ENCODE measurements at regions not wholly inside any gene's neighbourhood (a gene's known extent, or its start where the extent isn't known, plus 50 kb on each side); places are given as distances from the start of the nearest gene placed in this dataset.
"Not testable (repeated sequence)": the region's sequence is repeated elsewhere in the genome, so short reads cannot be mapped to it uniquely, and the experiment has no call there.

DNA sequence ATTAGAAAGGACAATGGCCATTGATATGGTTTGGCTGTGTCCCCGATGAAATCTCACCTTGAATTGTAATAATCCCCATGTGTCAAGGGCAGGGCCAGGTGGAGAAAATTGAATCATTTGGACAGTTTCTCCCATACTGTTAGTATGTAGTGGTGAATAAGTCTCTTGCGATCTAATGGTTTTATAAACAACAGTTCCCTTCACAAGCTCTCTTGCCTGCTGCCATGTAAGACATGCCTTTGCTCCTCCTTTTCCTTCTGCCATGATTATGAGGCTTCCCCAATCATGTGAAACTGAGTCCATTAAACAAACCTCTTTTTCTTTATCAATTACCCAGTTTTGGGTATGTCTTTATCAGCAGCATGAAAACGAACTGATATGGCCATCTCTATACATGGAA, 302.7 kb downstream of the SFMBT2 start:
- no peak for DNase-seq

DNA sequence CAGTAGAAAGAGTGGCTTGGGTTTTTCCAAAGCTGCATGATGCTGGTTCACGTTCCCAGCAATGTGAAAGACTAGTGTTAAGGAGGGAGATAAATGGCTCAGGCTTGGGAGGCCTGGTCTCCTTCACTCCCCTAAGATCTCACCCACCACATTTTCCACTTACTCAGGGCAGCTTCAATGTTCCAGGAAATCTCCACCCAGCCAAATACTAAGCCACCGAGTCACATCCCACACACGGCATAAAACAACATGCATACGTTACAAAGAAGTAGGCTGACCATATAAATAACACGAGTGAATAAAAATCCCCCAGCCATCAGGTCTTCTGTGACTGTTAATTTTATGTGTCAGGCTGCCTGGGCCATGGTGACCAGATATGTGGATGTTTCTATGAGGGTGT, 303.5 kb downstream of the SFMBT2 start:
- no peak for DNase-seq

GRCh38 chr10:7104379-7104778, 306.5 kb downstream of the SFMBT2 start:
- DNase-seq, result not testable (repeated sequence)

GRCh38 chr10:7102557-7103349, 308.1 kb downstream of the SFMBT2 start:
- DNase-seq, result no peak

DNA sequence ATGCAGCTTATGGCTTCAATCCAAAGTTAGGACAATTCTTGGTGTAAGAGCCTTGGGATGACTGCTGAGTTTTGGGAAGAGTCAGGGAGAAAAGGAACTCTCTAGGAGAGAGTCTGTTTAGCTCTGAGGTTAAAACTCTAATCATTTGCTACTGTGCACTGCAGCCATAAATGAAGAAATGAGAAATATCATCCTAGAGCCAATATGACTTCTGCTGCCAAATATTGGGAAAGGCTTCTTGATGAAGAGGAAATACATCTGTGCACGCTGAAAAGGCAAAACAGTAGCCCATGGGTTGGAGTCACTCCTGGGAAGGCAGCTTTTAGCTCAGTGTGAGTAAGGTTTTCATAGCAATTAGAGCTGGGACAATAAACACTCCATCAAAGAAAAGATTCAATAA, 308.8 kb downstream of the SFMBT2 start:
- no peak for DNase-seq

- DNase-seq, result no peak
Observed at GRCh38 chr10:7101451-7101850, 309.4 kb downstream of the SFMBT2 start.

- no peak for DNase-seq
Observed at GRCh38 chr10:7100032-7100702, 310.7 kb downstream of the SFMBT2 start.

DNA sequence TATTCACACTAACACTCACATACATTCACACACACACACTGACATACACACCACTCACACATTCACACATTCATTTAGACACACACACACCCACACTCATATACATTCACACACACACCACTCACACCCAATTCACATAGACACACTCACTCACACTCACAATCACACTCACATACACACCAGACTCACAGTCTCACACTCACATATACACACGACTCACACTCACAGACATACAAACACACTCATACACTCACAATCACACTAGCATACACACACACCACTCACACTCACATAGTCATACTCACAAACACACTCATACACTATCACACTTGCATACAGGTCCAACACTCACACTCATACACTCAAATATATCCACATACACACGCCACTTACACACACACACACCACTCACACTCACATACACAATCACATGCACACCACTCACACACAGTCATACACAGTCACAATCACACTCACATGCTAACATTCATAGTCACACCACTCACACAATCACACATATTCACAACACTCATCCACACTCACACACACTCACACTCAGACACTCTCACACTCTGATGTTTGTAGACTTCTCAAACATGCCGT, 312.6 kb downstream of the SFMBT2 start:
- no peak for DNase-seq

- DNase-seq, result no peak
Observed at GRCh38 chr10:7094781-7095180, 316.1 kb downstream of the SFMBT2 start.

DNA sequence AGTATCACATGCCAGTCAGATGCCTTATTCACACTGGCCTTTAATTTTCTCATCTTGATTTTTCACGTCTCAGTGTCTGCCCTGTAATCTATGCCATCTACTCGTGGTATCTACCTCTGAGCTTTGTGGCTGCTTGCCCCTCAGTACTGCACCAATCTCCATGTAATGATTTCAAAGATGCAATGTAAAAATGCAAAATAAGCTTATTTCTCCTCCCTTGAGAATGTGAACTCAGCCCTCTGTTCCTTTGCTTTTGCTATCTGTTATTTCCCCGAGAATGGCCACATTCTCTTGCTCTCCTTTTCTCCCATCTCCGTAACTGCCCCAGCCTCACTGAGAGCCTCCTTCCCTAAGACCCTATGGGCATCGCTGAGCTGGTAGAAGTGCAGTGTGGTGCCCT, 317.5 kb downstream of the SFMBT2 start:
- DNase-seq, result no peak

DNA sequence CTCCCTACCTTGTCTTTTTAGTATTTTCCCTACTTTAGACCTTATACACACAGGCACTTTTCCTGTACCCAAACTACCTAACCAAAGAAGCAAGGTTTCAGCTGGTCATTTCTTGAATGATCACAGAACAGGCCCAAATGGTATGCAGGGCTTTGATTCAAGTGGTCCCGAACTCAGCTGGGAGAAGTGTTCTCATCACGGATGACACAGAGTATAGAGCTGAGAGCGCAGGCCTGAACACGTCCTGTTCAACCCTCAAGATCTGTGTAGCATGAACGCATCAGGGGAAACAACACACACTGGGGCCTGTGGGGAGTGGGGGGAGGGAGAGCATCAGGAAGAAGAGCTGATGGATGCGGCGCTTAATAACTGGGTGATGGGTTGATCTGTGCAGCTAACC, 318.2 kb downstream of the SFMBT2 start:
- DNase-seq, result no peak

DNA sequence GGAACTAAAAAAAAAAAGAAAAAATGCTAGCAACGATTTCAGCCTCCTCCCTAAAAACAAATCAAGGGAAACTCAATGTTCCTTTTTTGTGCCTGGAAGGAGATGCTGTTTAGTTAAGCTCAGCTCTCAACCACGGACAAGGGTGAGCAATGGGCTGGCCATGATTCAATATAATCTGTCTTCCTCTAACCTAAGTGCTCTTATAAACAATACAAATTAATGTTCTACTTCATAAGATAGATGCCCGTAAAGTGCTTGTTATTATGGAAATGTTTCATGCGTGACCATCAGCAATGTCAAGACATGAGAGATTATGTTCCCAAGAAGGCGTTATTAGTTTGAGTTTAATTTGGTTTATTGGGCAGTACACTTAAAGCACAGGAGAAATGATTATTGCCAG, 320.3 kb downstream of the SFMBT2 start:
- DNase-seq, result peak; percentile 23

DNA sequence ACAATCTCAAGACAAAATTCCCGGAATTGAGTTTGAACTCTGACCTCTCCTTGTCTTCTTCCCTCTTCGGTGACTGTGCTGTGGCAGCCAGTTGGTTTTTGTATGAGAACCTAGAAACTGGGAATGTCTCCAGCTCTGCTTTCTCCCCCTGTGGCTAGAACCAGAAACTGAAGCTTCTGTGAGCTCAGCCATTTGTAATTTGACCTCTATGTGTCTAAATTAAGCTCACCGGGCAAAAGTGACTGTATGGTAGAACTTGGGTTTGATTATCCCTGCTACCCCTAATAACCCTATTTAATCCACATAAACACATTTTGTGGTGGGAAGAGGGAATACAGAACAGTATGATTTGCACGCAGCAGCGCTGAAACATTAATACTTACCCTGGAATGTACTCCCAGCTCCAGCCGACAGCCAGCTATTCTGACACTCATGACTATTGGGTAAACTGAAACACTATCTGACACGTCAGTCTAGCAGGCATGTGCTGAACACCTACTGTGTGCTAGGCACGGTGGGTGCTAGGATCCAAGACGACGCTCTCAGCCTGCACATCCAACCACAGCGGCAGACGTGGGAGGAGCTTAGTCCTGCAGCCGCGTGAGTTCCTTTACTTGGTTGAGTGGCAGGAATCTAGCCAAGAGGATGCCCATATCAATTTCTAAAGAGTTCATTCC, 324.8 kb downstream of the SFMBT2 start:
- DNase-seq, result peak; percentile 70

- peak; percentile 90 for DNase-seq
Observed at GRCh38 chr10:7085147-7085912, 325.5 kb downstream of the SFMBT2 start.

GRCh38 chr10:7084280-7085005, 326.4 kb downstream of the SFMBT2 start:
- peak; percentile 98 for DNase-seq

DNA sequence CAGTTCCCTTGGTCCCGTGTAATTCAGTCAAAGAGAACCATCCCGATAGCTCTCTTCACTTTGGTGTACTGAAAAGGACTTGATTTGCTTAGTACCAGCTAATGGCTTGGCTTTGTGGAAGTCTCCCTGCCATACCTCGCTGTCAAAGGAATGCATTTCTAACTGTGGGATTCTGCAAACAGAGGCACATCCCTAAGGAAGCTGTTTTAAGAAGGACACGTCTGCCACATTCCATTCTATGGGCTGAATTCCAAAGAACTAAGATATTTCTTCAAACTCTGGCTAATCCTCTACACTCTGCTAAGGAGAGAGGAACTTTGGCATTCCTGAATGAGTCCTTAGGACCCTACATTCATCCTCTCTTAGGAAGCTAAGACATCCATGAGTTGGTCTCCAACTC, 327.9 kb downstream of the SFMBT2 start:
- DNase-seq, result no peak

GRCh38 chr10:7077880-7078279, 333.0 kb downstream of the SFMBT2 start:
- DNase-seq, result no peak

DNA sequence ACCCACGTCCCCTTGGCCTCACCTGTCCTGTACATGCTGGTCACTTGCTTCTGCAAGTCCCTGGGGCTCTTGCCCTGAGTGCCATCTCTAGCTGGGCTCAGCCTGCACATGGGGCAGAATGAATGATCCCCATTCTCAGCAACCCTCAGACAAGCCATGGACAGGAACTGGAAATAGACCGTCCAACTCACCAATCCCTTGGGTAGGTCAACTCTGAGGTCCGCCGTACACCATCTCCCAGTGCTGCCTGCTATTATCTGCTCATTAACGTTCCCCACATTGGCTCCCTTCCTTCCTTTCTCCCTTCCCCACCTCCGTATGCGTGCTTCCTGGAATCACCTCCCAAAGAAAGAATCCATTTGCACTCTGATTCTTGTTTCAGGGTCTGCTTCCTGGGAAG, 335.0 kb downstream of the SFMBT2 start:
- DNase-seq, result no peak

- no peak for DNase-seq
Observed at GRCh38 chr10:7075110-7075509, 335.7 kb downstream of the SFMBT2 start.

- DNase-seq, result no peak
Observed at GRCh38 chr10:7071421-7071820, 339.4 kb downstream of the SFMBT2 start.

GRCh38 chr10:7070950-7071349, 339.9 kb downstream of the SFMBT2 start:
- DNase-seq, result no peak

DNA sequence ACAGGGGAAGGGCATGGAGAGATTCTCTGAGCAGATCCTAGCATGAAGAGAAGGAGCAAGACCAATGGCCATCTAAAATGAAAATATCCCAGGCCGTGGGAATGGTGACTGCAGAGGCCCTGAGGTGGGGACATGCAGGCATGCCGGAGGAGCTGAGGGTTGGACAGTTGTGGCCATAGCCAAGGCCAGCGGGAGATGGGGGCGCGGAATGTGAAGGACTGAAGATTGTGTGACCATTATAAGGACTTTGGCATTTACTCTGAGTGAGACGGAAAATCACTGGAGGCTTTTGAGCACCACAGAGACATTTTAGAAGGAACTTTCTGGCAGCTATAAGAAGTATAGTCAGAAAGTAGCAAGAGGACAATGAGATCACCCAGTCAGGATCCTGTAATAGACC, 341.1 kb downstream of the SFMBT2 start:
- no peak for DNase-seq

All from MV-4-11 (cell line).